ENCODE measurements at regions not wholly inside any gene's neighbourhood (a gene's known extent, or its start where the extent isn't known, plus 50 kb on each side); places are given as distances from the start of the nearest gene placed in this dataset.

- Histone ChIP-seq H3K27ac (no peak overlapping the region), H3K4me3 (no peak overlapping the region), H3K4me2 (no peak overlapping the region), H3K9me3 (peaks cover 3% of the 10 kb centered on the region; the same call in 2 of the 3 replicates), H3K4me1 (no peaks in the 10 kb centered on the region)
- TF ChIP-seq ATOH8 (CRISPR knock-in tag; IDR thresholded peaks at IDR 0.05; ENCODE audit: low read depth) (no peak), NPAS2 (CRISPR knock-in tag; IDR thresholded peaks at IDR 0.05; ENCODE audit: borderline replicate concordance) (no peak), REST (IDR thresholded peaks at IDR 0.05) (no peak), POLR2AphosphoS2 (conservative IDR thresholded peaks at IDR 0.05; ENCODE audit: low read length) (no peak)
- TF ChIP-seq, protein P1, sequence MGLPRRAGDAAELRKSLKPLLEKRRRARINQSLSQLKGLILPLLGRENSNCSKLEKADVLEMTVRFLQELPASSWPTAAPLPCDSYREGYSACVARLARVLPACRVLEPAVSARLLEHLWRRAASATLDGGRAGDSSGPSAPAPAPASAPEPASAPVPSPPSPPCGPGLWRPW (IDR thresholded peaks at IDR 0.05): no peak
- DNase-seq (ENCODE audit: low read depth in 1 of 2, low spot score in 1 of 2) (no peak), FAIRE-seq (no peak), ATAC-seq (no peak)
- ChIA-PET POLR2A (no interaction called here), CTCF (interaction anchor here (0.6 kb wide), 1 partner anchor 31 kb away, joined by 3 read pairs; no protein-coding TSS in a partner anchor)
- 3% methylated on average over 1 of the region's 1 CpG for WGBS (ENCODE audit: missing lambda C conversion rate)
Observed at GRCh38 chr2:83071914-83072313, 1387.2 kb downstream of the SUCLG1 start.

DNA sequence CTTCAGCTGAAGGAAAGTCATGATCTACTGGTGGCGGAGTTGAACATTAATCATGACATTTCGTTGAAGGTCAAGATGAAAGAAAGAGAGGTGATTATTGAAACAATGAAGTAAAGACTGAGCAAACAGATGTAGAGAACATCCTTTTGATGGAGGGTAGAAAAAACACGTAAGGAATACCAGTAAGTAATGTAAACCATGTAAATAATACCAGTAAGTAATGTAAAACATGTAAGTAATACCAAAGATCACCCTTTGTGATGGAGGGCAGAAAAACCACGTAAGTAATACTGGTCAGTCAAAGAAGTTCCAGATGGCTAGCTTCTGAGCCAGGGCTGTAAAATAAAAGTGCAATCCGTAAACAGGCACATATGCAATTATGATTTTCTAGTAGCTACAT, 1387.7 kb downstream of the SUCLG1 start:
- Histone ChIP-seq H3K4me2 (no peak overlapping the region), H3K4me1 (no peaks in the 10 kb centered on the region), H3K4me3 (no peak overlapping the region), H3K9me3 (peaks cover 3% of the 10 kb centered on the region; the same call in 2 of the 3 replicates), H3K27ac (no peak overlapping the region)
- ChIA-PET POLR2A (no interaction called here), CTCF (no interaction called here)
- no peak for DNase-seq (ENCODE audit: low read depth in 1 of 2, low spot score in 1 of 2)
- TF ChIP-seq TP53 (CRISPR knock-in tag; IDR thresholded peaks at IDR 0.05): no peak
- TF ChIP-seq RCOR1 (IDR thresholded peaks at IDR 0.05; ENCODE audit: low read depth, low read length): no peak
- TF ChIP-seq TFCP2L1 (CRISPR knock-in tag; IDR thresholded peaks at IDR 0.05): no peak
- TF ChIP-seq MAFK (IDR thresholded peaks at IDR 0.05; ENCODE audit: partially characterized antibody): no peak
- TF ChIP-seq SREBF2 (IDR thresholded peaks at IDR 0.05): no peak
- no peak for TF ChIP-seq PHF8 (IDR thresholded peaks at IDR 0.05; ENCODE audit: borderline replicate concordance, low read depth)
- TF ChIP-seq, protein P1 (IDR thresholded peaks at IDR 0.05): no peak
- no peak for TF ChIP-seq RAD21 (conservative IDR thresholded peaks at IDR 0.05 in 1 of 2, IDR thresholded peaks at IDR 0.05 in 1 of 2)
- no peak for TF ChIP-seq JUN (IDR thresholded peaks at IDR 0.05)
- TF ChIP-seq PBX3 (IDR thresholded peaks at IDR 0.05): no peak
- no peak for TF ChIP-seq BHLHE40 (IDR thresholded peaks at IDR 0.05; ENCODE audit: low read depth, low read length)
- TF ChIP-seq CEBPB (IDR thresholded peaks at IDR 0.05): no peak
- TF ChIP-seq CTCF (IDR thresholded peaks at IDR 0.05): no peak
- TF ChIP-seq ATOH8 (CRISPR knock-in tag; IDR thresholded peaks at IDR 0.05; ENCODE audit: low read depth): no peak
- TF ChIP-seq, protein P2, sequence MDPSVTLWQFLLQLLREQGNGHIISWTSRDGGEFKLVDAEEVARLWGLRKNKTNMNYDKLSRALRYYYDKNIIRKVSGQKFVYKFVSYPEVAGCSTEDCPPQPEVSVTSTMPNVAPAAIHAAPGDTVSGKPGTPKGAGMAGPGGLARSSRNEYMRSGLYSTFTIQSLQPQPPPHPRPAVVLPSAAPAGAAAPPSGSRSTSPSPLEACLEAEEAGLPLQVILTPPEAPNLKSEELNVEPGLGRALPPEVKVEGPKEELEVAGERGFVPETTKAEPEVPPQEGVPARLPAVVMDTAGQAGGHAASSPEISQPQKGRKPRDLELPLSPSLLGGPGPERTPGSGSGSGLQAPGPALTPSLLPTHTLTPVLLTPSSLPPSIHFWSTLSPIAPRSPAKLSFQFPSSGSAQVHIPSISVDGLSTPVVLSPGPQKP (IDR thresholded peaks at IDR 0.05; ENCODE audit: low read depth, low read length): no peak
- TF ChIP-seq USF2 (IDR thresholded peaks at IDR 0.05): no peak
- TF ChIP-seq ZFP36 (IDR thresholded peaks at IDR 0.05; ENCODE audit: borderline replicate concordance, partially characterized antibody): no peak
- TF ChIP-seq NFE2L2 (conservative IDR thresholded peaks at IDR 0.05; ENCODE audit: low read length): no peak
- no peak for ATAC-seq
- FAIRE-seq: no peak
- WGBS (ENCODE audit: missing lambda C conversion rate): 17% methylated on average over 5 of the region's 5 CpGs
